ENCODE measurements at regions not wholly inside any gene's neighbourhood (a gene's known extent, or its start where the extent isn't known, plus 50 kb on each side); places are given as distances from the start of the nearest gene placed in this dataset.

DNA sequence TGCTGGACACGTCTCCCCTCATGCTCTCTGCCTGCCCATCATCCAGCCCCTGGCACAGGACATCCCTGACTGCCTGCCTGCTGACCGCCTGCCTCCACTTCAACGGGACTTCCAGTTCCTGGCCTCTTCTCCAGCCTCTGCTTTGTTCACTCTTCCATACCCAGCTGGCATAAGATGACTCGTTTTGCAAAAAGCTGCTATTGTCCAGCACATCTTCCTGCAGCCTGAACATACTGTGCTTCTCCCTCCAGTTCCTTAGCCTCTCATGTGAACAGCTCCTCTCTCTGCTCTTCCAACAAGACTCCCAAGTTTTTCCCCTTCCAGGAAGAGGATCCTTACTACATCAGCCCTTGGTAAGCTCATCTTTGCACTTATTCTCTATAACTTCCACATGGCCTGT, 62.4 kb upstream of the SKOR2 start:
- DNase-seq: no peak

DNA sequence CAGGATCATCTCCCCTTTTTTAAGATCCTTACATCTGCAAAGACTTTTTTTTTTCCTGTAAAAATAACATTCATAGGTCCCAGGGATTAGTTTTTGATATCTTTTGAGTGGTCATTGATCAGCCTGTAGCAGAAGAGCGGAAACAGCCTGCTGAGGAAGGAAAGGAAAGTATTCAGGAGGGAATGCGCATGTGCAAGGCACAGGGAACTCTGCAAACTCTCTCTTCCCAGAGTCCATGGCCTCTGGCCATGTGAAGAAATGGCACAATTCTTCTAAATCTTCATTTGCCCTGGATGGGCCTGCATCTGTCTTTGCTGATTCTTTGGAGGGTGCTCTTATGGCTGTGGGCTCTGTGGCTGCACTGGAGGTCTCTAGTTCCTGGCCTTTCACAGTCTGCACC, 60.1 kb upstream of the SKOR2 start:
- DNase-seq: no peak
